Activated CD4-positive, alpha-beta T cell treated with anti-CD3 and anti-CD28 coated beads, Interleukin-10, Interleukin-2, amounts not matched to agents 100 ng/mL and 50 ng/mL, durations not matched to agents 16 hours and 8 hours (primary cell): ENCODE measurements at regions not wholly inside any gene's neighbourhood (a gene's known extent, or its start where the extent isn't known, plus 50 kb on each side); places are given as distances from the start of the nearest gene placed in this dataset.

Source experiments
- DNase-seq: peaks from one replicate; pipeline ENCODE4 v3.0.0-alpha.2; 2020

DNA sequence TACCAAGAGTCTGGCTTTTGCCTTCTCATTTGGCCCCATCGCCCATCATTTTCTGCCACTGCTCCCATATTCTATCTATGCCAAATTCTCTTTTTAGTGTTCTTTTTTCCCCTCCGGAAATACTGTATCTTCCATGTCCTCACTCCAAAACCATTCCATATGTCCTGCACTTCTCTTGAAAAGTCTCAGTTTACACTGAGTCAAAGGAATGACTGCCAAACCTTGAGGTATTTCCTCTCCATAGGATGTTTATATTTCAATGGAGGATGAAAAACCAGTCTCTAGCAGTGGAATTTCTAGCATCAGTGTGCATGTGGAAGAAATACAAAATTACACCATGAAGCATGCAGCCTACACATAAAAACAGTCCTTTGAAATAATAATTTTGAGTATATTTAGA is 121.4 kb upstream of the PHYHIPL start:
- no peak for DNase-seq

- DNase-seq: no peak
These were observed 119.1 kb upstream of the PHYHIPL start for GRCh38 chr10:59057345-59057744.

GRCh38 chr10:59060852-59061251 is 115.6 kb upstream of the PHYHIPL start:
- DNase-seq: no peak

DNA sequence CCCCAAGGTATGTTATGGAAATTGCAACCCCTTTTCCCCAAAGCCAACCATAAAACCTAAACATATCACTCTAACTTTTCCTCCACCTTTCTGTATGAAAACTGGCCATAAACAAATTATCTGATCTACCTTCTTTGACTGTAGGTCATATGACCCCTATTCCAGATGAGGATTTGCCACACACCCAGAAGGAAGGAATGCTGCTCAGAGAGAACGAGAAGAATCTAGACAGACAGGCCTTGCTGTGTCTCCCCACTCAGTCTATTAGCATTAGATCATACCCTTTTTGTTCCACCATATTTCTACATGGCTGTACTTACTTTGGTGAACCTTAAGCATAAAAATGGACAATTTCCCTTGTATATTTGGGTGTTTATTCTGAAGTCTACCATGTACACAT is 113.0 kb upstream of the PHYHIPL start:
- DNase-seq: no peak

DNA sequence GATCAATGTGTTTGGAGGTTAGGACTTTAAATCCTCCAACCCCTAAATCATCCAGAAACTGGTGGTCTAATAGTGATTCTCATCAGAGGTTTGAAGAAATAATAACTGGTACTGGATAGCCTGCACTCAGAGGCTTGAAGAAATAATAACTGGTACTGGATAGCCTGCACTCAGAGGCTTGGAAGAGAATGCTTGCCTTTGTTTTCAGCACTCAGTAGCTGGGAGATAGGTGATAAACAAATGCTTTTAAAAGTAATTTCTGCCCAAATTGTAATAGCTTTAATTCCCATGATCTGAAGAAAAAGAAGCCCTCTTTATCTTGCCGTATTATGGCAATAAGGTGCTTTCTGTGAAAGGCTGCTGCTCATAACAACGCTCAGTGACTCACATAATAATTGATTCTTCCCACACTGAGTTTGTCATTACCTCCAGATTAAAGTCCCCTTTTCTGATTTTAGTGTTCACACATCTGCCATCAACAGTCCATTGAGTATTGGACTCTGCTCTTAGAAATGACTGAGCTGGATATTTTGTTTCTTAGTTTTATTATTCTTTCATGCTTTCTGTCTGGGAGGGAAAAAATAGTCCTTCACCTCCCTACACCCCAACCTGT is 112.3 kb upstream of the PHYHIPL start:
- DNase-seq: no peak

DNA sequence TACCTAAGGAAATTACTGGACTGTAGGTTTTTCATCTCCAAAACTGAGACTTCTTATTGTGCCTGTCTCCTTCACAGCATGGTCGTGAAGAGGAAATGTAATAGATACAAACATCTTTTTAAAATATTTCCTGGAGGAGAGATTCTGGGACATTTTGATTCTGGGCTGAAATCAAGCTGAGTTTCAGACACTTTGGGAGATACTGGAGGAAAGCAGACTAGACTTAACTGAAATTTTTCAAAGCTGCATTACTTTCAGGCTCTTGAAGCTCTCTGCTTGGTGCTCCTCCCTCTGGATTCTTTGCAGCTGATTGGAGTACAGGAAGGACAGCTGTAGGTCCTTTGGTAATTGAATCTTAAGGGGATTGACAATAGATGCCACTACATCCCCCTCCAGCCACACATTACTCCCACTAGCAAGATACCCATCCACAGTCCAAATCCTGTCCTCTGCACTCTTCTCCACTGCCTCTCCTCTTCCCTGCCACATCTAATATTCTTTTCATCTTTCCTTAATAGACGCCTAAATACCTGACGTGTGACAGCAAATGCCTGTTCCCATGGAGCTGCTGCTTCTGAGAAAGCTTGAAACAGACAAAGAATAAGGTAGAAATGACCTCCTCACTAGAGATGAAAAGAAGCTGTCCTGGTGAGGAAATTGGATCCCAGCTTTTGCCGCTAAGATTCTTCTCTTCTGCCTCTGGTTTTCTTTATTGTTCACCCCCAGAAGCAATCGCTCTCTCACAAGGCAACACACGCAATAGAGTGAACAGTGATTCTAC is 111.5 kb upstream of the PHYHIPL start:
- DNase-seq: no peak

DNA sequence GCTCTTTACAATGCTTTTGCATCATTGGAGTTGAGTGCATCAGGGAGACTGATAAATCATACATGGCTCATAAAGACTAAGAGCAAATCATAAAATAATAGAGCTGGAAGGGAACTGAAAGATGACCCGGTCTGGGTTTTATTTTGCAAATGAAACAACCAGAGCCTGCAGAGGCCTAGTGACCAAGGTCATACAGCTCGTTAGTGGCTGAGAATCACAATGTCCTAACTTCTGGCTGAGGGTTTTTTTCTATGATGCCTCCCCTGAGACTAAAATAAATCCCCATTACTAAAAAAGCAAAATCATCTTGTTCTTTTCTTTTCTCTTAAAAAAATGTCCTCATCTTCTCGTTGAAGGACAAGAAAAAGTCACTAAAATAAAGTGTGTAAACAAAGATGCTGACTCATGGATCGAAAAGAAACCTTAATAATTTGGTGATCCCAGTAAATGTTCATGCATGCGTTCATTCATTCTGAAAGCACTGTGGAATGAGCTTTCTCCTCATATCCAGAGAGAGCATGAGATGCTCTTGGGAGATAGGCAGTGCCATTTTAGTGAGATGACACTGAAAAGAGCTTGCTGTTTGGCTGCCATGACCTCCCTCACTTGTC is 107.8 kb upstream of the PHYHIPL start:
- no peak for DNase-seq

DNA sequence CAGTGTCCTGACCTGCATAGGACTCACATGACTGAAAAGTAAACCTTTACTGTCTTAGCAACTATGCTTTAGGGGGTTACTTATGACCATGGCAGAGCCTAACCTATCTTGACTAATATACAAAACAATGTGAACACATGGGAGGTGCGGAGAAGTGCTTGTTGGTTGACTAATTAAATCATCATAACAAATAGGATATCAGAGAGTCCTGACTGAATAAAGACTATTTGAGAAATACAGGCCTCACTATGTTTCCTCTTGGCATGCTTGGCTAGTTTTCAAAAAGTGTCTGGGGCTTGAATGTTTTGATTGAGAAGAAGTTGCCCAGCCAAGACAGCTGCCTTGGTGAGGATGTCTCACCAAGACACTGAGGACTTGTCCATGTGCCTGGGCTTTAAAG is 104.4 kb upstream of the PHYHIPL start:
- DNase-seq: no peak

DNA sequence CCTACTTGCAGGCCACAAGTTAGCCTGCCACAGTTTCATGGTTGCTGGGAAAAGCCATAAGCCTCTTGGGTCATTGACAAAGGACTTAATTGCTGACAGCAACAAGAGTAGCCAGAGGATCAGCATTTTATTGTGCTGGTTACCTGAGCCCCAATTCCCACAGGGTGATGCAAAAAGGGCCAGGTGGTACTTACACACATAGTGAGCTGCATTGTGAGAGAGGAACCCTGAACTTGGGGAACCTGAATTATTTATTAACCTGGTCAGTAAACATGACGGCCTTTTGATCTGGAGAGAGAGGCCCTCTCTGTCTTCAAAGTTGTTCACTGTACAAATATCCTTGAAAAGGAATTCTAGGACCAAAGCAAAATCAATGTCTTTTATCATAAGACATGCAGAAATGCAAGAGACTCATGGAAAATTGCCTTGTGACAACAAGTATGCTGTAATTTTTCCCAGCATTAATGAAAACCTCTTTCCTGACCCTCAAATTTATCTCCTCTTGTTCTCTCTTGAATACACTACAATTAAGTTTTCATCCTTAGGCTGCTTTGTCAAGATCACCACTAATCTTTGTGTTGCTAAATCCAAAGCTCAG is 102.9 kb upstream of the PHYHIPL start:
- DNase-seq: no peak

DNA sequence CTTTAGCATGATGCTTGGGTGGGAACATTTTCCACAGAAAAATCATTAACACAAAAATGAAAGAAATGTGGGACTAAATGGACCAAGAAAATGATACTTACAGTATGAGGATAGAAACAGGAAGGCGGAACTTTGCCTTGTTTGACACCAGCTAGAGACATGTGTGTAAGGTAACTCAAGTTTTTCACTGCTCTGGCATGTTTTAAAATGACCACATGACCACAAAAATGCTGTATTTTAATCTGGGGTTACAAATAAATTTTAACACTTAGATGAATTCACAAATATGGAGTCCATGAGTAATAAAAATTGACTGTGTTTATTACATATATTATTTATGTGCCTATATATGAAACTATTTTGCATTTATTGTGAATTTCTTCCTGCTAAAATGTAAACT is 100.9 kb upstream of the PHYHIPL start:
- DNase-seq: no peak

DNA sequence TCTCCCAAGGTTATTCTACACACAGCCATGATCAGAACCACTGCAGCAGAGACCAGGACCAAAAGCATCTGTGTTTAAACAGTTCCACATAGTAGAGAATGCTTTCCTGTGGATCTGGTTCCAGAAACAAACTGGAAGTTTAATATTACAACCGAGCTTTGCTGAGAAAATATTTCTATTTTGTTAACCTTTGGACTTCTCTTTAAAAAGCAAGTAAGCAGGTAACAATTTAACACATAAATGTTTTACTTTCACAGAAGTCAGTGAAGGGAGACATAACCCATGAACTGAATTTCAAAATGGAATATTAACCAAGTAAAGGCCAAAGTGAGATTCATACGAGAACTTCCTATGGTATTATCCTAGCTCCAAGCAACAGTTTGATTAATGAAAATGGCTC is 98.6 kb upstream of the PHYHIPL start:
- DNase-seq: no peak

GRCh38 chr10:59078978-59079377 is 97.5 kb upstream of the PHYHIPL start:
- DNase-seq: no peak

DNA sequence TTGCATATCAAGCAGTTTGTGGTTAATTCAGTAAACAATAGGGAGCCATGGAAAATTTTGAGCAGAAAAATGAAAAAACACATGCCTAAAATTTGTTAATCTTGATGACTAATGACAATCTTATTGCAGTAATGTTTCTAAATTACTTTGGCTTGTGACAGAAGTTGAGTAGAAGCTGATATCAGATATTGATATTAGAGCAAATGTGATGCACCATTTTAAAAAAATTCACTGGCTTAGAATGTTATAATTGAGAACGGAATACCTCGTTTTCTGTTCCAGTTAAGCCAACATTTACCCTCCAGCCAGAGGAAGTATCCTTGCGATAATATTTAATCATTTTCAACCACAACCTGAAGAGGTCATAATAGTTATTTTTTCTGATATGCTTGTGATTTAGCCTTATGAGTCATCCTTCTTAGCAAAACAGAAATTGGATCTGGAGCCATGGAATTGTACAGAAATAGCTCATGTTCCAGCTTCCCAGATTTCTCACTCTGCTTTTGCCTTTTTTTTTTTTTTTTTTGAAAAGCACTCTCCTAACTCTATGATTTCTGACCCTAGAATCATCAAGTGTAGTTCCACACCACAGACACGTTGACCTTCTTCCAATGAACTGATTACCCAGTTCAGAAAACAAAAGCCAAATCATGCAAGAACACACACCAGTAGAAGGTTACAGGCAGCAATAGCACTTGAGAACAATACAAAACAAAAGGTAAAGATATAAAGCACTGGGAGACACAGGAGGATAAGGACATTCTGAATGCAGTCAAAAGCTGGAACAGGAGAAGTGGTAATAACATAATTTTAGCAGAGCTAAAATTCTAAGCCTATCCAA is 96.8 kb upstream of the PHYHIPL start:
- DNase-seq: no peak

DNA sequence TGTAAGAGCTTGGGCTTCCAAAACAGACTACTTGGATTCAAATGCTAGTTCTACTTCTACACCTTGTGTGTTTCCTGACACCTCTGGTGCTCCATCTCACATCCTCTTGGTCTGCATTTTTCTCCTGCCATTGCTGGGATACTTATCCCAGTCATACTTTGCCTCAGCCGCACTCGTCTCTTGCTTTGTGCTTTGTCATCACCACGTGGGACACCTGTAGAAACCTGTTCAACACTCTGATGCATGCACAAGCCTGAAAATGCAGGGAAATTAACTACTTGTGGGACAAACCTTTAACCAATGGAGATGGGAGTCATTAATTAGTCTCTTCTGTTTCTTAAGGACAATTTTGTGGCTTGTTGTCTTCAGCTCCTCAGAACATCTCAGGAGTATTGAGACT is 94.2 kb upstream of the PHYHIPL start:
- DNase-seq: no peak

GRCh38 chr10:59085054-59085453 is 91.4 kb upstream of the PHYHIPL start:
- DNase-seq: no peak

GRCh38 chr10:59085711-59086502 is 90.5 kb upstream of the PHYHIPL start:
- DNase-seq: no peak

DNA sequence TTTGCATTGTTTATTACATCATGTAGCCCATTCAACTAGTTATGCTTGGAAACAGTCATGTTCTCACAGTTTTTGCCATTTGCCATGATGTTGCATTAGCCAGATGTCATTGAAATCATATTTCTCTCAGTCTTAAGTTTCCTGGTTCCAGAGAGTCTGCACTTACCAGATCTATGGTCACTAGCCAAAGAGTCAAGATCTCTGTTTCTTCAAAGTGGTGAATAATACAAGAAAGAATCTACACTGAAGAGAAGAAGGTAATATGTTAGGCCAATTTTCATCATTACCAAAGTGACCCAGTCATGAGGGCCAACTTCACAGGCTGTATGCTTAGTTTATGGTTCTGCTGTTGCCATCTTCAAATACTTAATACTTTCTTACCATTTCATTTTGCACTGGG is 89.0 kb upstream of the PHYHIPL start:
- no peak for DNase-seq

DNA sequence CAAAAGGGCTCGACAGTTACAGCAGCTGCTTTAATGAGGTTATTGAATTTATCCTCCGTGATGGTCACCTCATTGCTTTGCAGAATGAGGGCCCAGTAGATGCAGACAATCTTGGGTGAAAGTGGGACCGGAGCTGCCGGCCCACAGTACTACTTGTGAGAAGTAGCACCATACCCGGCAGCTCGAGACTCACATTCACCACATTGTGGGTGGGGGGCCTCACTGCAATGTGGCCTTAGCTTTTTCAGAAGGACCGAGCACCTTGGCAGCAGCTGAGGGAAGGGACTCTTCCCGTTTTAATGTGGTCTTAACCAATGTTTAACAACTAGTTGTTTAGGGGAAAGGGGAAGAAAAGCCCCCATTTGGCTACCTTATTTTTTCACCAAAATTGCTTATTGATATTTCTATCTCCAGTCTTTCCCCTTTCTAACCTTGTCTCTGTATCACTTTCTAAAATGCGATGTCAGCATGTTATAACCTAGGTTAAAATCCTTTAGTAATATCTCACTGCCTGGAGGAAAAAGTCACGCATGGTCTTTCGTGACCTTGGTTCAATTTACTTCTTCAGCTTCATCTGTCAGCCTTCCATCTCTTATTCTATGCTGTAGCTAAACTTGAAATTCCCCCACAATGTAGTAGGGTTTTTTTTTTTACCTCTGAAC is 87.4 kb upstream of the PHYHIPL start:
- no peak for DNase-seq

DNA sequence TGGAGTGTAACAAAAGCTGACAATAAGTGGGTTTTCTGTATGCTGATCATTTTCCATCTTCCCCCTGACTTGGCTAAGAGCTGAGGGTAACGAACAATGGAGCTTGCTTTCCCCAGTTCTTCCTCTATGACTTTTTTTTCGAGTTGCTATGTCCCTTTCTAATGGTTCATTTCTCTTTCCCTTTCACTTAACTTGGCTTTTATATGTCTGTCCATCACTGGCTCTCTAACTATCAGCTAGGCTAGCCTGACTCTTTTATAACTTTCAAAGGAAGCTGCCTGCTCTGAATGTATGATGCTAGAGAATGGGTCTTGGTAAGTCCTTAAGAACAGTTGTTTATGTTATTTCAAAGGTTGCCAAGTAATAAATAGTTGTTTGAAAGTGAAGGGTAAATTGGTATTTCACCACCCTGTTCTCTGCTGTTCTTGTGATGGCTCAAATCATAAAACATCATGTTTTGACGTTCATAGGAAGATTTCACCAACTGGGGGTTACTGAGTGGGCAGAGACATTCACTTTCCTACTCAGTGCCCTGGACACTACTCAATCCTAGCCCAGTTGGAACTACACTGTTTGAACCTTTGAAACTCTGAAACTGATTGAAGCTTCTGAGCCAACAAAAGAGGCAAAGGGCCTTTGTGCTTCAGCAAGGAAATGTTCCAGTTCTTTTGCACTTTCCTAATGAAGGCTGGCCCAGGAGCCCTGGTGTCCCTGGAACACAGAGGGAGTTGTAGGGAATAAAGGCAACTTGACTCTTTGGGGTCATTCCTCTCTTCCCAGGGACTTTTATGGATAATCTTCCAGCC is 85.4 kb upstream of the PHYHIPL start:
- DNase-seq: no peak

- DNase-seq: no peak
These were observed 83.0 kb upstream of the PHYHIPL start for GRCh38 chr10:59093461-59093860.

GRCh38 chr10:59096631-59097030 is 79.8 kb upstream of the PHYHIPL start:
- no peak for DNase-seq
